GM19099 (cell line): ENCODE measurements at regions not wholly inside any gene's neighbourhood (a gene's known extent, or its start where the extent isn't known, plus 50 kb on each side); places are given as distances from the start of the nearest gene placed in this dataset.

Source experiments
- POLR2A ChIP-seq: IDR thresholded peaks from 3 replicates; pipeline ENCODE4 v1.6.1; 2011; ENCODE audit warnings: low read depth; ENCODE audit not compliant: insufficient read length; ENCODE audit errors: extremely low read depth

GRCh38 chr6:167739721-167740475 lies 86.8 kb upstream of the AFDN start:
- no peak for TF ChIP-seq POLR2A

- no peak for TF ChIP-seq POLR2A
These were observed 83.9 kb upstream of the AFDN start for GRCh38 chr6:167742719-167743303.

- no peak for TF ChIP-seq POLR2A
These were observed 81.7 kb upstream of the AFDN start for GRCh38 chr6:167744681-167745669.

- no peak for TF ChIP-seq POLR2A
These were observed 80.9 kb upstream of the AFDN start for GRCh38 chr6:167745670-167746389.

GRCh38 chr6:167746390-167746907 lies 80.3 kb upstream of the AFDN start:
- no peak for TF ChIP-seq POLR2A

GRCh38 chr6:167746975-167747374 lies 79.7 kb upstream of the AFDN start:
- no peak for TF ChIP-seq POLR2A

- no peak for TF ChIP-seq POLR2A
These were observed 79.1 kb upstream of the AFDN start for GRCh38 chr6:167747645-167748044.

- TF ChIP-seq POLR2A, result no peak
These were observed 78.7 kb upstream of the AFDN start for GRCh38 chr6:167748046-167748445.

GRCh38 chr6:167748458-167749379 lies 78.0 kb upstream of the AFDN start:
- TF ChIP-seq POLR2A, result no peak

- no peak for TF ChIP-seq POLR2A
These were observed 75.8 kb upstream of the AFDN start for GRCh38 chr6:167750956-167751358.

GRCh38 chr6:167751579-167752115 lies 75.1 kb upstream of the AFDN start:
- no peak for TF ChIP-seq POLR2A

GRCh38 chr6:167754691-167755090 lies 72.0 kb upstream of the AFDN start:
- no peak for TF ChIP-seq POLR2A

- TF ChIP-seq POLR2A, result no peak
These were observed 71.2 kb upstream of the AFDN start for GRCh38 chr6:167755461-167755860.
